ENCODE measurements at regions not wholly inside any gene's neighbourhood (a gene's known extent, or its start where the extent isn't known, plus 50 kb on each side); places are given as distances from the start of the nearest gene placed in this dataset.
"Not testable (repeated sequence)": the region's sequence is repeated elsewhere in the genome, so short reads cannot be mapped to it uniquely, and the experiment has no call there.

DNA sequence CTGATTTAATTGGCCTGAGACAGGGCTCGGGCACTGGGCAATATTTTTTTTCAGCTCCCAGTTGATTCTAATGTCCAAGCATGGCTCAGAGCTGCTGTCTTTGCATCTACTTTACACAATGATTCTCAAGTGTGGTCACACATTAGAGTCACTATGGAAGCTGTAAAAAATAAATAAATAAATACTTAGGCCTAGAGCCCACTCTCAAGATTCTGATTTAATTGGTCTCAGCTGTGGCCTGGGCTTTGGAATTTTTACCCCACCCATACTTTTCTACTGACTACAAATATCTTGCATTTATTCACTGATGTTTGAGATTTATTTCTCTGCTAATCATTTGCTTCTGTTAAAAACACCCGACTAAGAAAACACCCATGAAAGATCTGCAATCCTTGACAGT lies 145.7 kb upstream of the SRD5A2 start:
- DNase-seq, result no peak
- no peaks in the 10 kb centered on the region for H3K9me3 Mint-ChIP-seq (ENCODE audit: low read depth)
- H3K27me3 Mint-ChIP-seq, result peaks cover 3% of the 10 kb centered on the region
- CTCF ChIA-PET, result no interaction called here
- no peaks in the 10 kb centered on the region for H3K4me1 Mint-ChIP-seq
- H3K36me3 Mint-ChIP-seq, result no peaks in the 10 kb centered on the region
- no peak overlapping the region for H3K4me3 Mint-ChIP-seq
- no peak overlapping the region for H3K27ac Mint-ChIP-seq
- no peak for ATAC-seq

DNA sequence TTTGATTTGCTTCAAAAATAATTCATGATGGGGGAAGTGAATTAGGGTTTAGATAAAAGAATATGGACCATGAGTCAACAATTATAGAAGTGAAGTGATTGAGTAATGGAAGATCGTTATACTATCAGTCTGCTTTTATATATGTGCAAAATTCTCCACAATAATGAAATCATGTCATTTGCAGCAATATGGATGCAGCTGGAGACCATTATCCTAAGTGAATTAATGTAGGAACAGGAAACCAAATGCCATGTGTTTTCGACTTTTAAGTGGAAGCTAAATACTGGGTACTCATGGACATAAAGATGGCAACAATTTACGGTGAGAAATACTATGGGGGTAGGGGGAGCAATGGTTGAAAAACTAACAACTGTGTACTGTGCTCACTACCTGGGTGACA lies 144.7 kb upstream of the SRD5A2 start:
- H3K27me3 Mint-ChIP-seq, result peaks cover 7% of the 10 kb centered on the region
- no peaks in the 10 kb centered on the region for H3K4me1 Mint-ChIP-seq
- CTCF ChIA-PET, result no interaction called here
- H3K36me3 Mint-ChIP-seq, result no peaks in the 10 kb centered on the region
- ATAC-seq (no peak), DNase-seq (no peak)
- no peak overlapping the region for H3K4me3 Mint-ChIP-seq
- no peak overlapping the region for H3K27ac Mint-ChIP-seq
- no peaks in the 10 kb centered on the region for H3K9me3 Mint-ChIP-seq (ENCODE audit: low read depth)

DNA sequence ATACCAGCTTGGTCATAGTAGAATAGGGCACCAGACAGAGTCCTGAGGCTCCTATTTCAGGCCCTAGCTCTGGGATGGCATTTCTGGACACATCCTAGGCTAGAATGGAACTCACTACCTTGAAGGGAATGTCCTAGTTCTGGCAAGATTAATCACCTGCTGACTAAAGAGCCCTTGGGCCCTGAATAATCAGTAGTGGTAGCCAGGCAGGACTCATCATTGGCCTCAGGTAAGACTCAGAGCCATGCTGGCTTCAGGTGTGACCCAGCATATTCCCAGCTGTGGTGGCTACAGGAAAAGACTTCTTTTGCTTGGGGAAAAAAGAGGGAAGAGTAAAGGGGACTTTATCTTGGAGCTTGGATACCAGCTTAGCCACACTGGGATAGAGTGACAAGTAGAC lies 131.0 kb upstream of the SRD5A2 start:
- Mint-ChIP-seq H3K27ac (no peak overlapping the region), H3K9me3 (ENCODE audit: low read depth) (peaks cover 2% of the 10 kb centered on the region), H3K27me3 (peaks cover 3% of the 10 kb centered on the region), H3K4me1 (no peaks in the 10 kb centered on the region), H3K4me3 (no peak overlapping the region), H3K36me3 (no peaks in the 10 kb centered on the region)
- DNase-seq (no peak), ATAC-seq (no peak)
- CTCF ChIA-PET, result no interaction called here

- H3K9me3 Mint-ChIP-seq (ENCODE audit: low read depth), result peaks cover 2% of the 10 kb centered on the region
- CTCF ChIA-PET, result no interaction called here
- DNase-seq, result no peak
- peaks cover 3% of the 10 kb centered on the region for H3K27me3 Mint-ChIP-seq
- no peaks in the 10 kb centered on the region for H3K4me1 Mint-ChIP-seq
- no peak overlapping the region for H3K27ac Mint-ChIP-seq
- H3K36me3 Mint-ChIP-seq, result no peaks in the 10 kb centered on the region
- H3K4me3 Mint-ChIP-seq, result no peak overlapping the region
- no peak for ATAC-seq
These were observed 129.4 kb upstream of the SRD5A2 start for GRCh38 chr2:31710121-31710520.

- no peaks in the 10 kb centered on the region for H3K9me3 Mint-ChIP-seq (ENCODE audit: low read depth)
- CTCF ChIA-PET, result no interaction called here
- no peak overlapping the region for H3K27ac Mint-ChIP-seq
- H3K4me1 Mint-ChIP-seq, result no peaks in the 10 kb centered on the region
- H3K36me3 Mint-ChIP-seq, result no peaks in the 10 kb centered on the region
- H3K27me3 Mint-ChIP-seq, result peaks cover 6% of the 10 kb centered on the region
- no peak for ATAC-seq
- H3K4me3 Mint-ChIP-seq, result no peak overlapping the region
- no peak for DNase-seq
These were observed 127.3 kb upstream of the SRD5A2 start for GRCh38 chr2:31707992-31708391.

DNA sequence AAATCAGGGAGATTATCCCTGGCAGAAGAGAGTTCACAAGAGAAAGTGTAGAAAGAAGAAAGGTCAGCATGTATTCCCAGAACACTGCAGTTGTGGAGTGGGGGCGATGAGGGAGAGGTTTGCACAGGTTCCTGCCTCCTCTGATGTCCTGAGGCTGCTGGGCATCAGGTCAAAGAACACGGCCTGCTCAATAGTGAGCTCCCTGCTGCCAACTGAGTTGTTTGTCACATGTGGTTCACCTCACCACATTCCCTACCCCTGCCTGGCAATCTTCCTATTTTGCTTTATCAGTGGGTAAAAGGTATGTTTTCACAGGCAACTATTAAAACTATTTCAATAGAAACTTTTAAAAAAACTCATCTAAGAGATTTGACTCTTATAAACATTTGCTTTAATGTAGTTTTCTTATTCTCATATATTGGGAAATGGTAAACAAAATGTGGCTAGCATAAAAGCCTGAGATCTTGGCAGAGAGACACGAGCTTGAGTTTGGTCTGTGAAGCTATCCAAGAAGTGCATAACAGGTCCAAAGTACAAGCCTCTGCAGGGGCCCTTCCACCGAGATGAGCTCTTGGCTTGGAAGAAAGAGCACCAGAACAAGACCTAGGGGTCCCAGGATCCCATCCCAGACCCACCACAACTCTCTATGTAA lies 123.9 kb upstream of the SRD5A2 start:
- peaks cover 4% of the 10 kb centered on the region for H3K9me3 Mint-ChIP-seq (ENCODE audit: low read depth)
- no peaks in the 10 kb centered on the region for H3K4me1 Mint-ChIP-seq
- no peak overlapping the region for H3K27ac Mint-ChIP-seq
- no peak for DNase-seq
- no peaks in the 10 kb centered on the region for H3K36me3 Mint-ChIP-seq
- H3K4me3 Mint-ChIP-seq, result no peak overlapping the region
- H3K27me3 Mint-ChIP-seq, result peaks cover 6% of the 10 kb centered on the region
- CTCF ChIA-PET, result no interaction called here
- no peak for ATAC-seq

- DNase-seq (no peak), ATAC-seq (no peak)
- Mint-ChIP-seq H3K4me1 (no peaks in the 10 kb centered on the region), H3K27me3 (peaks cover 6% of the 10 kb centered on the region), H3K4me3 (no peak overlapping the region), H3K9me3 (ENCODE audit: low read depth) (peaks cover 8% of the 10 kb centered on the region), H3K27ac (no peak overlapping the region), H3K36me3 (peaks cover 2% of the 10 kb centered on the region)
- CTCF ChIA-PET, result no interaction called here
These were observed 122.5 kb upstream of the SRD5A2 start for GRCh38 chr2:31703253-31703652.

GRCh38 chr2:31698722-31699121 lies 118.0 kb upstream of the SRD5A2 start:
- CTCF ChIA-PET, result no interaction called here
- no peak overlapping the region for H3K27ac Mint-ChIP-seq
- ATAC-seq, result no peak
- H3K27me3 Mint-ChIP-seq, result no peaks in the 10 kb centered on the region
- H3K9me3 Mint-ChIP-seq (ENCODE audit: low read depth), result peaks cover 27% of the 10 kb centered on the region
- peaks cover 2% of the 10 kb centered on the region for H3K36me3 Mint-ChIP-seq
- H3K4me1 Mint-ChIP-seq, result no peaks in the 10 kb centered on the region
- H3K4me3 Mint-ChIP-seq, result no peak overlapping the region
- DNase-seq, result no peak

DNA sequence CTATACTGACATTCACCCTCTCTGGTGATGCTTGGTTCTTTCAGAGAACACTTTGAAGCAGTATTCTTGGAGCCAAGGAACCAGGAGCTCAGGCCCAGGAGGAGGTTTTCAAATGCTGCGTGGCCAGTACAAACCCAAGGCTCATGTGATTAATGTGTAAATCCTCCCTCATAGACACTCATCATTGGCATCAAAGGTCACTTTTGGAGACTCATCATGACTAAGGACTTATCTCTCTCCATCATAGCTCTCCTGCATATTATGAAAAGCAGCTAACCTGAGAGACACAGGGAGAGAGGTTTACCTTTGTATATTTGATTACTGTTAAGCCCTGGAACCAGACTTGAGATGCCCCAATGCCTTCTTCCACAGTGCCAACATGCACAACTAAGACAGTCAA lies 115.3 kb upstream of the SRD5A2 start:
- Mint-ChIP-seq H3K4me3 (no peak overlapping the region), H3K9me3 (ENCODE audit: low read depth) (peaks cover 37% of the 10 kb centered on the region), H3K27me3 (no peaks in the 10 kb centered on the region), H3K27ac (no peak overlapping the region), H3K4me1 (no peaks in the 10 kb centered on the region), H3K36me3 (peaks cover 3% of the 10 kb centered on the region)
- CTCF ChIA-PET, result no interaction called here
- DNase-seq (no peak), ATAC-seq (no peak)

DNA sequence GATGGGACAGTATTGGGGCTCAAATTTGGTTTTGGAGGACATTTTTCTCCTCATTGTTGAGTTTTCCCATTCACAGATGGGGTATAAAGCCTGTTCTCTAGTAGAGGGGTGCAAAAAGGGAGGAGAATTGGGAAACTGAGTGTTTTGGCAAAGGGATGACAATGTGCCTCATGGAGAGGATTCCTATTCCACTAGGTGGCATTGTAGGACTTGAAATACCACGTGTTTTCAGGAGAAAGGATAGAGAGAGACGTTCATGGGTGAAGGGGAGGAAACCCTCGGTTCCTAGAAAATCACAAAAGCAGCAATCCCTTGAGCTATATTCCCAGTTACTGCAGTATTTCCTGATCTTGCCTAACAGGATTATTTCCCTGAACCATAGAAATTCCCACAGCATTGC lies 113.7 kb upstream of the SRD5A2 start:
- CTCF ChIA-PET, result no interaction called here
- Mint-ChIP-seq H3K27ac (no peak overlapping the region), H3K27me3 (no peaks in the 10 kb centered on the region), H3K36me3 (peaks cover 3% of the 10 kb centered on the region), H3K4me1 (no peaks in the 10 kb centered on the region), H3K4me3 (no peak overlapping the region), H3K9me3 (ENCODE audit: low read depth) (peaks cover 34% of the 10 kb centered on the region)
- DNase-seq (no peak), ATAC-seq (no peak)

- peaks cover 1% of the 10 kb centered on the region for H3K36me3 Mint-ChIP-seq
- no peak for DNase-seq
- H3K27me3 Mint-ChIP-seq, result no peaks in the 10 kb centered on the region
These were observed 113.1 kb upstream of the SRD5A2 start for GRCh38 chr2:31693882-31694281.

DNA sequence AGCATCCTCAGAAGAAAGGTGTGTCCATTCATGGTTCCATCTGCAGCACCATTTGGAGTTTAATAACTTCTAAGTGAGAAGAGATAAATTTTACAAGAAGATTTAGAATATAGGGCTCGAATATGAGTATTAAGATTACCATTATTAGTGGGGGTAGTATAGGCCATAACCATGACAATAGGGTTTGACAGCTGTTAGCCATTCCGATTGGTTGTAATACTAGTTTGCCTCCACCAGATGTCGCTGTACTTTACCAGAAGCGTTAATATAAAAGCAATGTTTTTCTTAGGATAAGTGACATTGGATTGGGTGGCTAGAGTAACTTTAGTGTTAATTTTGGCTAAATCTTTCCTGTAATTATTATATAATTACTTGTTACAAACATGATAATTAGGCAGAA lies 107.5 kb upstream of the SRD5A2 start:
- ATAC-seq, result no peak

More at GRCh38 chr2:31693882-31694281, 113.1 kb upstream of the SRD5A2 start:
- Mint-ChIP-seq H3K4me3 (no peak overlapping the region), H3K4me1 (no peaks in the 10 kb centered on the region), H3K27ac (no peak overlapping the region), H3K9me3 (ENCODE audit: low read depth) (peaks cover 31% of the 10 kb centered on the region)
- no peak for ATAC-seq
- CTCF ChIA-PET, result no interaction called here

DNA sequence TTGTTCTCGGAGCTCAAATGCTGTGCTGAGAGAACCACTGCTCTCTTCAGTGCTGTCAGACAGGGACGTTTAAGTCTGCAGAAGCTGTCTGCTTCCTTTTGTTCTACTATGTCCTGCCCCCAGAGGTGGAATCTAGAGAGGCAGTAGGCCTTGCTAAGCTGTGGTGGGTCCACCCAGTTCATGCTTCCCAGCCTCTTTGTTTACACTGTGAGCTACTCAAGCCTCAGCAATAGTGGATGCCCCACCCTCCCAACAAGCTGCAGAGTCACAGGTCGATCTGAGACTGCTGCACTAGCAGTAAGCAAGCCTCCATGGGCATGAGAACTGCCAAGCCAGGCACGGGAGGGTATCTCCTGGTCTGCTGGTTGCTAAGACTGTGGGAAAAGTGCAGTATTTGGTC lies 102.8 kb upstream of the SRD5A2 start:
- H3K9me3 Mint-ChIP-seq (ENCODE audit: low read depth), result peaks cover 13% of the 10 kb centered on the region
- H3K36me3 Mint-ChIP-seq, DNase-seq, H3K27me3 Mint-ChIP-seq, H3K4me1 Mint-ChIP-seq, H3K27ac Mint-ChIP-seq, ATAC-seq, H3K4me3 Mint-ChIP-seq: not testable (repeated sequence)
- CTCF ChIA-PET, result interaction anchor here (0.5 kb wide), 1 partner anchor 582 kb away, joined by 3 read pairs; no protein-coding TSS in a partner anchor

More for the DNA sequence above, 107.5 kb upstream of the SRD5A2 start:
- Mint-ChIP-seq H3K9me3 (ENCODE audit: low read depth) (peaks cover 17% of the 10 kb centered on the region), H3K36me3 (peaks cover 1% of the 10 kb centered on the region), H3K27ac (no peak overlapping the region), H3K4me1 (no peaks in the 10 kb centered on the region), H3K4me3 (no peak overlapping the region), H3K27me3 (no peaks in the 10 kb centered on the region)
- CTCF ChIA-PET, result no interaction called here
- DNase-seq, result no peak

DNA sequence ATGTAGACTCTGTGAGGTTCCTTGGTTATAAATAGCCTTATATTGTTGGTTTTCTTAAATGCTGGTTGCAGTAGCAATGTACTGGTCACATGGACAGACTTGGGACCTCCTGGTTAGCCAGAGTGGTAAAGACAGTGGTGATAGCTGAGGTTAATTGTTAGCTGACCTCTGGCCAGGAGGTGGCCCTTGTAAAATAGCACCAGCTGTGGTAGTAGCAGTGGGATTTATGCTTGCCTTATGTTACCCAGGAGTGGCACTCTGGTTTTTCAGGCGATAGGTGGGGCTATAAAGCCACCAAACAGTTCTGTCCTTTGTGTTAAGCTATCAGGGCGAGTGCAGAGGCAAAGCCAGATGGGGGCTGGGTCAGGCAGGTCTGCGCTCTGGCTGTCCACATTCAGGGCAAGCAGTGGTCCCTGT lies 94.8 kb upstream of the SRD5A2 start:
- H3K36me3 Mint-ChIP-seq, result no peaks in the 10 kb centered on the region
- CTCF ChIA-PET, result no interaction called here
- H3K27me3 Mint-ChIP-seq, result peaks cover 14% of the 10 kb centered on the region
- DNase-seq (no peak), ATAC-seq (no peak)
- no peak overlapping the region for H3K27ac Mint-ChIP-seq
- H3K9me3 Mint-ChIP-seq (ENCODE audit: low read depth), result peaks cover 4% of the 10 kb centered on the region
- no peaks in the 10 kb centered on the region for H3K4me1 Mint-ChIP-seq
- no peak overlapping the region for H3K4me3 Mint-ChIP-seq

- Mint-ChIP-seq H3K4me1 (no peaks in the 10 kb centered on the region), H3K36me3 (no peaks in the 10 kb centered on the region), H3K27me3 (peaks cover 14% of the 10 kb centered on the region), H3K27ac (no peak overlapping the region), H3K4me3 (no peak overlapping the region), H3K9me3 (ENCODE audit: low read depth) (peaks cover 4% of the 10 kb centered on the region)
- DNase-seq (no peak), ATAC-seq (no peak)
- CTCF ChIA-PET, result interaction anchor here (1.1 kb wide), 1 partner anchor 13 kb away, joined by 3 read pairs; no protein-coding TSS in a partner anchor
These were observed 93.7 kb upstream of the SRD5A2 start for GRCh38 chr2:31674446-31674845.

Measured in activated CD8-positive, alpha-beta memory T cell treated with anti-CD3 and anti-CD28 coated beads, Interleukin-2, amount 10 ng/mL, durations not matched to agents 7 days and 5 days (primary cell).